ENCODE measurements at regions not wholly inside any gene's neighbourhood (a gene's known extent, or its start where the extent isn't known, plus 50 kb on each side); places are given as distances from the start of the nearest gene placed in this dataset.

GRCh38 chr3:72381584-72381983, 466.7 kb downstream of the SHQ1 start:
- H3K4me2 ChIP-seq = no peak overlapping the region
- no peak for TF ChIP-seq Cebpa-rat (IDR thresholded peaks at IDR 0.05)
- H3K4me3 ChIP-seq = no peak overlapping the region
- no peak overlapping the region for H3K27ac ChIP-seq
- H3K27me3 ChIP-seq = no peaks in the 10 kb centered on the region
- peaks cover 9% of the 10 kb centered on the region; the same call in 1 of the 2 replicates for H3K4me1 ChIP-seq
- H4K20me1 ChIP-seq = peaks cover 93% of the 10 kb centered on the region
- H3K9me3 ChIP-seq = no peaks in the 10 kb centered on the region
- peaks cover 32% of the 10 kb centered on the region for H3K36me3 ChIP-seq
- H3K9ac ChIP-seq = no peak overlapping the region

DNA sequence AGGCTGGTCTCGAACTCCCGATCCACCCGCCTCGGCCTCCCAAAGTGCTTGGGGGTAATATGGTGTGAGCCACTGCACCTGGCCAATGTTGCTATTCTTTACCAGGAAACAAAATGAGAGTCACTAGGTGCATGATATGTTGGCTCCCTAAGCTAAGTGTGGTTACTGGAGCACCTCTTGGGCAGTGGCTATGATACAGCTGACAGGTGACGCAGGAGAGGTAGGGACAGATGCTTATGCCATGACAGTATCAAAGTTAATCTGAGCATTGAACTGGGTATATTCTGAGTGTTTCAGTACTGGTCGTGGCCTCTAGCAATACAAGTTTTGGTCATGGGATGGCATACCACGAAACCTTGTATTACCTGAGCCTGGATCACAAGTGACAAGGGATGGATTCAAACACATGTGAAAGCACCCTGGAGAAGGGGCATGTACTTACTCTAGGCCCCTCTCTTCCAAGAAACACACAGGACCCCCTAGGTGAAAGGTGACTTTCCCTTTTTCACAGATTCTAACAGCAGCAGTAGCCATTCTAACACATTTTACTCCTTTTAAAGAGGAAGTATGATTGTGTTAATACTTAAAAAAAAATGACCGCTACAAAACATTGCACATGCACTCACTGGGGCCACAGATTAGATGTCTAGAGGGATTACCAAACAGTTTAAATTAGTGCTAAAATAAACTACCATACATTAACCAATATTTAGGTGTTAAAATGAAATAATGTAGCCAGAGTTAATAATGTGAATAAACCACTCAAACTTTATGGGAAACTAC, 467.3 kb downstream of the SHQ1 start:
- TF ChIP-seq Cebpa-rat (IDR thresholded peaks at IDR 0.05) = no peak
- H3K4me1 ChIP-seq = peaks cover 10% of the 10 kb centered on the region; the same call in 1 of the 2 replicates
- no peak overlapping the region for H3K9ac ChIP-seq
- H3K4me3 ChIP-seq = no peak overlapping the region
- H3K4me2 ChIP-seq = no peak overlapping the region
- H3K36me3 ChIP-seq = peaks cover 32% of the 10 kb centered on the region
- H3K27ac ChIP-seq = no peak overlapping the region
- no peaks in the 10 kb centered on the region for H3K9me3 ChIP-seq
- peaks cover 91% of the 10 kb centered on the region for H4K20me1 ChIP-seq
- H3K27me3 ChIP-seq = no peaks in the 10 kb centered on the region

DNA sequence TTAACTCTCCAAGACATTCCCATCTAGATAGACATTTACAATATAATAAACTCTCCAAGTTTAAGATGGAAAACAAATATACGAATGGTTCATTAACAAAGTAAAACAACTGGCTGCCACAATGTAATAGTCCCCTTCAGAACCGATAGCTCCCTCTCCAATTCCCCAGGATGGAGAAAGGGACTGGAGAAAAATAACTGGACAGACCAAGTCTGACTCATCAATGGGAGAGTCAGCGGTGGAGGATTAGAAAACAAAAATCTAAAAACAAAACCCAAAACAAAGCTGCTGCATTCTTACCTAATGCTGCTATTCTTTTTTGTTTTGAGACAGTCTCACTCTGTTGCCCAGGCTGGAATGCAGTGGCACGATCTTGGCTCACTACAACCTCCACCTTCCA, 468.1 kb downstream of the SHQ1 start:
- no peak for TF ChIP-seq Cebpa-rat (IDR thresholded peaks at IDR 0.05)
- no peak overlapping the region for H3K27ac ChIP-seq
- no peak overlapping the region for H3K9ac ChIP-seq
- H3K36me3 ChIP-seq = peaks cover 35% of the 10 kb centered on the region
- no peaks in the 10 kb centered on the region for H3K27me3 ChIP-seq
- peaks cover 15% of the 10 kb centered on the region; the same call in 1 of the 2 replicates for H3K4me1 ChIP-seq
- peaks cover 91% of the 10 kb centered on the region for H4K20me1 ChIP-seq
- no peak overlapping the region for H3K4me2 ChIP-seq
- no peak overlapping the region for H3K4me3 ChIP-seq
- no peaks in the 10 kb centered on the region for H3K9me3 ChIP-seq

DNA sequence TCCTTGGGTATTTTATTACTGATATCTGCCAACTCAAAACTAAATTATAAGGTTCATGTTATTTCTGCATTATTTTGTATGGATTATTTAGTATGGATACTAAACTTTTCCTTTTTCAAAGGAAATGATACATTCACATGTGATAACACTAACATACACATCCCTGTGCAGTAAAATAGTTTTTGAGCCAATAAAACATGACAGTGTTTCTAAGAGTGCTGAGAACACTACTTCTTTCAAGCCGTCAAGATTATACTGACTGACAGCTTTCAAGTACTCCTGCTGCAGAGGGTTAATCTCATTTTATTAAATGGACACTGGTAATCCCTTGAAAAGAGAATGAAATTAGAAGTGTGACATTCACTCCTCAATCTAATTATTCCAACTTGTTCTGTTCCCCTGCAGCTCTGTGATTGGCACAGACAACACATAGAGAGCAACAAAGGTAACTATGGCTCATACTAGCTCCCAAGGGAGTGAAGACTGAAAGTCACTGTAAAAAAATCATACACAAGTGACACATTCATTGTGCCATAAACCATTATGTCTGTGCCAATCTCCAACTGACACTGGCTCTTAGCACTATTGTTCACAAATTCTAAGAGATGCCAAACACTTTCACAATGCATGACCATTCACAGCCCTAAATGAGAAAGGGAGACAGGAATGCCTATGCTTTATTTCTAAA, 468.6 kb downstream of the SHQ1 start:
- no peak for TF ChIP-seq Cebpa-rat (IDR thresholded peaks at IDR 0.05)
- Histone ChIP-seq H3K4me3 (no peak overlapping the region), H3K27ac (no peak overlapping the region), H4K20me1 (peaks cover 87% of the 10 kb centered on the region), H3K36me3 (peaks cover 31% of the 10 kb centered on the region), H3K27me3 (no peaks in the 10 kb centered on the region), H3K9me3 (no peaks in the 10 kb centered on the region), H3K9ac (no peak overlapping the region), H3K4me1 (peaks cover 15% of the 10 kb centered on the region; the same call in 1 of the 2 replicates), H3K4me2 (no peak overlapping the region)

DNA sequence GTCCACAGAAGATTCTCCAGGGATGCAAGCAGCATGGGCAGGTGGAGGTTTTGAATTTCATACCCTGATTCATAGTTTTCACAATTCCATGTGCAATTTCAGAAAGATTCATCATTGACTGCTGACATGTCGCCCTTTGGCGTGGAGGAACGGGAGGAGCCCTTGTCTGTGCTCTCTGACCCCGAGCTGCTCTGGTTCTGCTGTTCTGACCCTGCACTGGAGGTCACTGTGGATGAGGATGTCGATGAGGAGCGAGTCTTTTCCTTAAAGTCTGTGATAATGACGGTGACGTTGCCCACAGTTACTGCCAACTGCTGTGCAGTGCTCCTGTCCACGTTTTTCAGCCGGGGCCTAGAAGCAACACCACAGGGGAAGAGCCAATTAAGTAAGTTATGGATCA, 470.0 kb downstream of the SHQ1 start:
- H3K27me3 ChIP-seq = no peaks in the 10 kb centered on the region
- no peak overlapping the region for H3K9ac ChIP-seq
- H3K36me3 ChIP-seq = peaks cover 27% of the 10 kb centered on the region
- TF ChIP-seq Cebpa-rat (IDR thresholded peaks at IDR 0.05) = no peak
- H4K20me1 ChIP-seq = peaks cover 74% of the 10 kb centered on the region
- no peak overlapping the region for H3K4me2 ChIP-seq
- H3K27ac ChIP-seq = no peak overlapping the region
- no peaks in the 10 kb centered on the region for H3K9me3 ChIP-seq
- no peak overlapping the region for H3K4me3 ChIP-seq
- H3K4me1 ChIP-seq = peaks cover 15% of the 10 kb centered on the region; the same call in 1 of the 2 replicates

- TF ChIP-seq Cebpa-rat (IDR thresholded peaks at IDR 0.05) = no peak
- H3K36me3 ChIP-seq = peaks cover 27% of the 10 kb centered on the region
- peaks cover 21% of the 10 kb centered on the region; the same call in 1 of the 2 replicates for H3K4me1 ChIP-seq
- peaks cover 62% of the 10 kb centered on the region for H4K20me1 ChIP-seq
- H3K9me3 ChIP-seq = no peaks in the 10 kb centered on the region
- no peak overlapping the region for H3K9ac ChIP-seq
- H3K4me2 ChIP-seq = no peak overlapping the region
- no peak overlapping the region for H3K4me3 ChIP-seq
- no peaks in the 10 kb centered on the region for H3K27me3 ChIP-seq
- no peak overlapping the region for H3K27ac ChIP-seq
Observed at GRCh38 chr3:72376956-72377710, 471.1 kb downstream of the SHQ1 start.

DNA sequence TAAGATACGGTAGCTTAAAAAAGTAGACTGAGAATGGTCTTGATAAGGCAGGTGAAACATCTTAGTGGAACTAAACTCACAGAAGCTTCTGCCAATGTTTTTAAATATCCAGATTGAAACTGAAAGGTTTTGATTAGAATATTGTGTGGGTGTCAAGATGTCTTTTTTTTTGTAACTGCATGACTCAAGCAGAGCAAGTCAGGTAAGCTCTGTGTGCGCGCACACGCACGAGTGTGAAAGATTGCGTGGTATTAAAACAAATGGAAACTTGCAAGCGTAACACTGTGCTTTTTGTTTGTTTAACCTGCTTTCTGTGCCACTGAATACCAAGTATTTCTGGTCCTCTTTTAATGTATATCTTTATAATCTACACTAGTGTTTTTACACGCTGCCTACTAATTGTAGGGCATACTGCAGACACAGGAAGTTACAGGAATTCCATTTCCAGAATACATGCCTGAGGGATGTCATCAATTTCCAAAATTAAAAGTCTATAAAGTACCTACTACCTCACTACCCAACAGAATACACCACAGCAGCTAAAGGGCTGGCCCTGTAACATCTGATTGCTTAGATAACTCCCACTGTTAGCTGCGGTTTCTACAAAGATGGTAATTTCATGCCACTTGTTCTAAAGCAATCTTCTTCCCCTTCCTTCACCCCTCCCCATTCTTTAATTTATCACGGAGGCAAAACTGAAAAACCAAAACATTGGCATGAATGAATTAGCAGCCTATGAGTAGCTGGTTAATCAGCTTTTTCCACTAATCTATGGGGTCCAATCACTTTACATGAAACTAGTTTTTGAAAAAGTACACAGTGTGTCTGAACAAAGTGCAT, 472.8 kb downstream of the SHQ1 start:
- Histone ChIP-seq H3K27ac (no peak overlapping the region), H3K27me3 (no peaks in the 10 kb centered on the region), H3K4me1 (peaks cover 17% of the 10 kb centered on the region; the same call in 1 of the 2 replicates), H4K20me1 (peaks cover 45% of the 10 kb centered on the region), H3K4me3 (no peak overlapping the region), H3K9me3 (no peaks in the 10 kb centered on the region), H3K36me3 (peaks cover 27% of the 10 kb centered on the region), H3K9ac (no peak overlapping the region), H3K4me2 (no peak overlapping the region)
- no peak for TF ChIP-seq Cebpa-rat (IDR thresholded peaks at IDR 0.05)

DNA sequence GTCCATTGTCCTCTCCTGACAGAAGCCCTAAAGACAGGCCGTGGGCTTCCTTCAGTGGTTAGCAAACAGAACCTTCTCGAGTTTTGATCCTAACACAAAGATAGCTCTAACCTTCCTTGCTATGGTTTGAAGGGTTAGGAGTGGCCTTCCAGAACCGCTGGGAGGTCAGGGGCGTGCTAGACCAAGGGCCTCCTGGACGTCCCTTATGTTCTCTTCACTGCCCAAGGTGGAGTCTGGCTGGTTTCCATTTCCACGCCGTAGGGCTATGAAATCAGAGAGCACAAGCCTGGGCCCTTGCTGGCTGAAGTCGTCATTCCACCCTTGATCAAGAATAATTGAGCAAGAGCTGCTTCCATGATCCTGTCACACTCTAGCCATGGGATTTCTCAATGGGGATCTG, 475.1 kb downstream of the SHQ1 start:
- H3K9me3 ChIP-seq = no peaks in the 10 kb centered on the region
- no peaks in the 10 kb centered on the region for H3K27me3 ChIP-seq
- H3K36me3 ChIP-seq = peaks cover 16% of the 10 kb centered on the region
- no peak overlapping the region for H3K4me2 ChIP-seq
- no peak overlapping the region for H3K4me3 ChIP-seq
- TF ChIP-seq Cebpa-rat (IDR thresholded peaks at IDR 0.05) = no peak
- peaks cover 22% of the 10 kb centered on the region for H4K20me1 ChIP-seq
- H3K9ac ChIP-seq = no peak overlapping the region
- H3K27ac ChIP-seq = no peak overlapping the region
- H3K4me1 ChIP-seq = peaks cover 12% of the 10 kb centered on the region; the same call in 1 of the 2 replicates

DNA sequence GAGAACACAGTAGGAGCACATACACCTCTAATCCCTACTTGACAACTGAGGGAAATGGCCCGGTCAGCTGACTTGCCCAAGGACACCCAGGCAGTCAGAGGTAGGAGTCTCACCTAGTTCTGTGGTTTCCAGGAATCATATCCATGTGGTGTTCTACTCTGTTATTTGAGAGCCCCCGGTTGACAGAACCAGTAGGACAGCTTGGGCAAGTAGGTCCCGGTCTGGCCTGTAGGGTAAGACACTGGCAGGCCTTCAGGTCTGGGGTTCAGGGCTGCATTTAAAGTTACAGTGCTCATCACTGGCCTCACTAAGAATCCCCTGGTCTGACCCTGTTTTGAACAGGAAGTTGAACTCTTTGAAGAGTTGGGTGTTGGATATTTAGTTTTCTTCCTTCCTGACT, 476.1 kb downstream of the SHQ1 start:
- no peak for TF ChIP-seq Cebpa-rat (IDR thresholded peaks at IDR 0.05)
- Histone ChIP-seq H3K4me1 (peaks cover 12% of the 10 kb centered on the region; the same call in 1 of the 2 replicates), H4K20me1 (peaks cover 17% of the 10 kb centered on the region), H3K27ac (no peak overlapping the region), H3K4me3 (no peak overlapping the region), H3K4me2 (no peak overlapping the region), H3K9me3 (no peaks in the 10 kb centered on the region), H3K9ac (no peak overlapping the region), H3K27me3 (no peaks in the 10 kb centered on the region), H3K36me3 (peaks cover 8% of the 10 kb centered on the region)

All from BLaER1 (cell line).